ENCODE measurements at regions not wholly inside any gene's neighbourhood (a gene's known extent, or its start where the extent isn't known, plus 50 kb on each side); places are given as distances from the start of the nearest gene placed in this dataset.
A peak's percentile ranks its signal among the peaks of the same experiment; 100 is the strongest.

- TF ChIP-seq CTCF (IDR thresholded peaks at IDR 0.05) (no peak), POLR2A (IDR thresholded peaks at IDR 0.05) (no peak)
- H3K36me3 ChIP-seq = no peaks in the 10 kb centered on the region
- H3K4me1 ChIP-seq = no peaks in the 10 kb centered on the region
- no peak overlapping the region for H3K27ac ChIP-seq
- H3K9me3 ChIP-seq = no peaks in the 10 kb centered on the region
- H3K27me3 ChIP-seq = no peaks in the 10 kb centered on the region
- no peak overlapping the region for H3K4me3 ChIP-seq
- DNase-seq = no peak
Measured at GRCh38 chr5:5645198-5645597, 222.7 kb downstream of the ICE1 start.

DNA sequence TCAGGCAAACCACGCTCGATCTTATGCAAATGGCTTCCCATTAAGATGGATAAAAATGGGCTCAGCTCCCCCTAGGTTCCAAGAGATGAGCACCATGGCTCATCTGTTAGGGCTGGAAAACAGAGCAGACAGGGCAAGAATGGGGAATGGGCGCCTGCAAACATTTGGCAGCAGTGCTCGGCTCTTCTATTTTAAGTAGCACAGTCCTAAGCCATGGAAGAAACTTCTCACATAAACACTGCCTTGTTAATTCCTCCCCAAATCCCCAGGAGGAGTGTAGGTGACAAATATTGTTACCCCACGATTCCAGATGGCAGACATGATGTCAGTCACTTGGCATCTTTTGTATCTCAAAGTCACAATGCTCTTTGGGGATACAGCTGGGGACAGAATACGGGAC, 221.8 kb downstream of the ICE1 start:
- Histone ChIP-seq H3K27me3 (no peaks in the 10 kb centered on the region), H3K36me3 (no peaks in the 10 kb centered on the region), H3K27ac (no peak overlapping the region), H3K4me3 (no peak overlapping the region), H3K4me1 (no peaks in the 10 kb centered on the region), H3K9me3 (no peaks in the 10 kb centered on the region)
- no peak for DNase-seq
- TF ChIP-seq CTCF (IDR thresholded peaks at IDR 0.05) (no peak), POLR2A (IDR thresholded peaks at IDR 0.05) (no peak)

GRCh38 chr5:5643481-5643880, 221.0 kb downstream of the ICE1 start:
- no peaks in the 10 kb centered on the region for H3K4me1 ChIP-seq
- H3K4me3 ChIP-seq = no peak overlapping the region
- H3K36me3 ChIP-seq = no peaks in the 10 kb centered on the region
- no peaks in the 10 kb centered on the region for H3K27me3 ChIP-seq
- H3K27ac ChIP-seq = no peak overlapping the region
- H3K9me3 ChIP-seq = no peaks in the 10 kb centered on the region
- TF ChIP-seq POLR2A (IDR thresholded peaks at IDR 0.05) (no peak), CTCF (IDR thresholded peaks at IDR 0.05) (no peak)
- no peak for DNase-seq

DNA sequence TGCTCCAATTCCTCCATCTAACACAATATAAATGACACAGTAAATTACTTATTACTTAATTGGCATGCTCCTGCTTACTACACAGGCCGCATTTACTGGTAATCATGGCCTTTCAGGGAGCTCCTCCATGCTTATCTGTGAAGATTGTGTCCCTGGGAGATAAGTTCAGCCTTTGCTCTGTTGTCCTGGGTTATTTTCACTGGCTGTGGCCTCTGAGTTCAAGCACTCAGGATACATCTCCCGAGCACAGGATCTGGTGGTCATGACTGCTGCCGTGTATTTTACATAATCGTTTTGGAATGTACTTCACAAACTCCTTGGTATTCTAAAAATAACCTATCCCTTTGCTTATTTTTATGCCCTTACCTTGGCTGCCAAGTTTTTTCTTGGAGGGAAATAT, 215.7 kb downstream of the ICE1 start:
- DNase-seq = no peak
- Histone ChIP-seq H3K4me1 (no peaks in the 10 kb centered on the region), H3K4me3 (no peak overlapping the region), H3K27me3 (no peaks in the 10 kb centered on the region), H3K27ac (peak overlapping the region in 1 of 4 donors; percentile 45), H3K36me3 (no peaks in the 10 kb centered on the region), H3K9me3 (no peaks in the 10 kb centered on the region)
- TF ChIP-seq CTCF (IDR thresholded peaks at IDR 0.05) = no peak
- TF ChIP-seq POLR2A (IDR thresholded peaks at IDR 0.05) = no peak

DNA sequence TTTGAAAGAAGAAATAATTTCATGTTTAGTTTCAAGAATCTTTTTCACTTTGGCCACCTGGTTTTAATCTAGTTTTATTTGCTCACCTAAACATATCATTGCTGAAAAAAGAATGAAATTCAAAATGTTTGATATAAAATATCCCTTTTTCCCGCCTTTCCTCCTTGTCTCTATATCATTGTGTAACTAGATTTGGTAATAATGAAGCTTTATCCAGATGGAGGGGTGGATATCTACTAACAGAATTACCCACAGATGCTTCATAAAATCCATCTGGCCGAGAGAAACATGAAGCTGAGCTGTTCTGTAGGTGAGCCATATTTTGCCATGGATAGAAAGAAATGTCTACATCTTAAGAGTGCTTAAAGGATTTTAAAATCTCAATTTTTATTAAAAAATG, 214.7 kb downstream of the ICE1 start:
- Histone ChIP-seq H3K36me3 (no peaks in the 10 kb centered on the region), H3K4me1 (no peaks in the 10 kb centered on the region), H3K9me3 (no peaks in the 10 kb centered on the region), H3K27ac (no peak overlapping the region), H3K4me3 (no peak overlapping the region), H3K27me3 (no peaks in the 10 kb centered on the region)
- TF ChIP-seq CTCF (IDR thresholded peaks at IDR 0.05) = no peak
- no peak for DNase-seq

- DNase-seq = no peak
- no peaks in the 10 kb centered on the region for H3K36me3 ChIP-seq
- no peak overlapping the region for H3K27ac ChIP-seq
- H3K27me3 ChIP-seq = no peaks in the 10 kb centered on the region
- H3K9me3 ChIP-seq = no peaks in the 10 kb centered on the region
- H3K4me3 ChIP-seq = no peak overlapping the region
- no peaks in the 10 kb centered on the region for H3K4me1 ChIP-seq
- TF ChIP-seq POLR2A (IDR thresholded peaks at IDR 0.05) = no peak
- no peak for TF ChIP-seq CTCF (IDR thresholded peaks at IDR 0.05)
Measured at GRCh38 chr5:5634817-5635216, 212.3 kb downstream of the ICE1 start.

Measured in Peyer's patch (tissue), 4 donors.